HG03064 (cell line): ENCODE measurements at regions not wholly inside any gene's neighbourhood (a gene's known extent, or its start where the extent isn't known, plus 50 kb on each side); places are given as distances from the start of the nearest gene placed in this dataset.

ENCODE experiments used
- ATAC-seq: cut with Tn5 transposase; IDR thresholded peaks from one replicate; pipeline ENCODE4 v1.9.1; 2021; ENCODE audit warnings: low read depth; ENCODE audit not compliant: unreplicated experiment

- no peak for ATAC-seq
Measured at GRCh38 chr7:116443646-116444045, 55.9 kb upstream of the CAV2 start.

GRCh38 chr7:116445447-116446211 lies 53.9 kb upstream of the CAV2 start:
- ATAC-seq = no peak

- no peak for ATAC-seq
Measured at GRCh38 chr7:116446212-116446855, 53.2 kb upstream of the CAV2 start.

DNA sequence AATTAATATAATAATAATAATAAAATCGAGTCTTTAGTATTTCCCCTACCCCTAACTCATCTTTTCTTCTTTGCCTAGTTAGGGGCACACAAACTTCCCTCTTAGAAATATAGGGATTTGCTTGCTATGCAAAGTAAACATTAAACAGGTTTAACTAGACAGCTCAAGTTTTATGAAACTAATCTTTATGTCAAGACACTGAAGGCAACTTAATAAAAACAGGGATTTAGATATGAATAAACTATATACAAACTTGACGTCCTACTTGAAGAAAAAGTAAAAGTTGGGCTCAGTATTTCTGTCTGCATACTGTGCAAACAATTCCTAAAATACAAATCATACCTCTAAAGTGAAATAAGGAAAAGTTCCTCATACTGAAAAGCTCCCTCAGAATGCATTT lies 52.1 kb upstream of the CAV2 start:
- ATAC-seq = no peak

DNA sequence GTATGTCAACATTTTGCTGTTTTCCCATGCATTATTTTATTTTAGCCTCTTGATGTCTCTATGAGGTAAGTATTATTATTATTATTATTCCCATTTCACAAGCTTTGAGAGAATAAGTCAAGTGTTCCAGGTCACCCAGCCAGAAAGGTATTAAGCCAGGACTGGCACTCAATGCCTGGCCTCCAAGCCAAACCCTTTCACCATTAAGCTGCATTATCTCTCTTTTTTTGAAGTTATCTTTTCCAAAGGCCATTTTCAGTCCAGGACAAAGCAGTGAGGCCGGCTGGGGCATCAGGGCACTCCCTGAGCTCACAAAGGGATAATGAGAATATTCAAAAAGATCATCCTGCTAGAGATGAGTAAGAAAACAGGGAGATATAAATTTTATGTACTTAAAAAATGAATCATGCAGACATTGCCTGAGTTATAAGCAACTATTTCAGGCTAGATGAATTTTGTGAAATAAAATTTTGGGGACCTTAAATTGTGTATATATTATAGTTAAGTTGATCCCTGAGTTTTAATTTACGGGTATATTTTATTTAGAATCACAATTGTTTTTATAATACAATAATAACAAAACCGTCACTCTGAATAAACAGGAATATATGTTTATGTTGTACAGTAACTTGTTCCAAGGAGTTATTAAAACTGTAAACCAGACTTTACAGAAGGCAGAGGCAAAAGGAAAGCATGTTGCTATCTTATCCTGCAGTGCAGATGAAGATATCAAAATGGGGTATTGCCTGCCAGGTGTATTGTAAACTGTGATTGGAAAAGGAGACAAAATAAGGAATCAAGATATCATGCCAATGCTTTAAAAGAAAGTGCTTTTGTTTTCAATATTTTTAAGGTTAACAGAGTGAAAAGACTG lies 51.3 kb upstream of the CAV2 start:
- ATAC-seq = no peak

GRCh38 chr7:116449441-116449840 lies 50.1 kb upstream of the CAV2 start:
- no peak for ATAC-seq
